Skin of body (tissue), 1 donor: ENCODE measurements at regions not wholly inside any gene's neighbourhood (a gene's known extent, or its start where the extent isn't known, plus 50 kb on each side); places are given as distances from the start of the nearest gene placed in this dataset.
"Not testable (repeated sequence)": the region's sequence is repeated elsewhere in the genome, so short reads cannot be mapped to it uniquely, and the experiment has no call there.

Experiments used
- DNase-seq: peaks from one replicate; lab custom pipeline; 2025; lab: John Stamatoyannopoulos, UW

DNA sequence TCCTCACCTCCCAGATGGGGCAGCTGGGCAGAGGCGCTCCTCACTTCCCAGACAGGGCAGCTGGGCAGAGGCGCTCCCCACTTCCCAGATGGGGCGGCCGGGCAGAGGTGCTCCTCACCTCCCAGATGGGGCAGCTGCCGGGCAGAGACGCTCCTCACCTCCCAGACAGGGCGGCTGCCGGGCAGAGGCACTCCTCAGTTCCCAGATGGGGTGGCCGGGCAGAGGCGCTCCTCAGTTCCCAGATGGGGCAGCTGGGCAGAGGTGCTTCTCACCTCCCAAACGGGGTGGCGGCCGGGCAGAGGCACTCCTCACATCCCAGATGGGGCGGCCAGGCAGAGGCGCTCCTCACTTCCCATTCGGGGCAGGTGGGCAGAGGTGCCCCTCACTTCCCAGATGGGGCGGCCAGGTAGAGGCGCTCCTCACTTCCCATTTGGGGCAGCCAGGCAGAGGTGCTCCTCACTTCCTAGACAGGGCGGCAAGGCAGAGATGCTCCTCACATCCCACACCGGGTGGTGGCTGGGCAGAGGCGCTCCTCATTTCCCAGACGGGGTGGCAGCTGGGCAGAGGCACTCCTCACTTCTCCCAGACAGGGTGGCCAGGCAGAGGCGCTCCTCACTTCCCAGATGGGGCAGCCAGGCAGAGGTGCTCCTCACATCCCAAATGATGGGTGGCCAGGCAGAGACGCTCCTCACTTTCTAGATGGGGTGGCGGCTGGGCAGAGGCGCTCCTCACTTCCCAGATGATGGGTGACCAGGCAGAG is 668.1 kb downstream of the NUP35 start:
- not testable (repeated sequence) for DNase-seq

DNA sequence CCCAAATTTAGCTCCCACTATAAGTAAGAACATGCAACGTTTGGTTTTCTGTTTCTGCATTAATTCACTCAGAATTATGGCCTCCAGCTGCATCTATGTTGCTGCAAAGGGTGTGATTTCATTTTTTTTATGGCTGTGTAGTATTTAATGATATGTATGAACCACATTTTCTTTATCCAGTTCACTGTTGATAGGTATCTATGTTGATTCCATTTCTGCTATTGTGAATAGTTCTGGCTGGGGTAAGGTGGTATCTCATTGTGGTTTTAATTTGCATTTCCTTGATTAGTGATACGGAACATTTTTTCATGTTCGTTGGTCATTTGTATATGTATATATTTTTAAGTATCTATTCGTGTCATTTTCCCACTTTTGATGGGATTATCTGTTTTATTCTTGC is 674.3 kb downstream of the NUP35 start:
- DNase-seq, result no peak

DNA sequence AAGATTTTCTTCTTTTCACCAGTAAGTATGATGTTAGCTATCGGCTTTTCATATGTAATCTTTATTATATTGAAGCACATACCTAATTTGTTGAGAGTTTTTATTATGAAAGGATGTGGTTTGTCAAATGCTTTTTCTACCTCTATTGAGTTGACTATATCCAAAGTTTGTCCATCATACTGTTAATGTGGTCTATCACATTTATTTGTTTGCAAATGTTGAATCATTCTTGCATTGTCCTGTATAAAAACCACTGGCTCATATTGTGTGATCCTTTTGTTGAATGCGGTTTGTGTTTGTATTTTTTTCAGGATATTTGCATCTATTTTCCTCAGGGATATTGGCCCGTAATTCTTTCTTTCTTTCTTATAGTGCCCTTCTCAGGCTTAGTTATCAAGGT is 675.5 kb downstream of the NUP35 start:
- no peak for DNase-seq

DNA sequence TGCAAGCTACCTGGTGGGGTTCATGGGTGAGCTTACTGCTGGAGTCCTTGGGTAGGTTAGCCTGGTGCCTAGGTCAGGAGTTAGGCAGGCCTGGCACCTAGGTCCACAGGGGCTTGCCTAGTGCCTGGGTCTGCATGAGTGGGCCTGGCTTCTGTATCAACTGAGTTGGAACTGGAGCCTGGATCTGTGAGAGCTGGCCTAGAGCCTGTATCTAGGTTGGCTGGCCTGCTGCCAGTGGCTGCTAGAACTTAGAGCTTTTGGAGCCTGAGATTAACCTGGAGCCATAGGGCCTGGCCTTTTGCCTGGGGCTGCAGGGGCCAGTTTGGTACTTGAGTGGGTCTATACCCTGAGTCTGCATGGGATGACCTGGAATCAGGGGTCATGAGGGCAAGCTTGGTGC is 679.4 kb downstream of the NUP35 start:
- no peak for DNase-seq

DNA sequence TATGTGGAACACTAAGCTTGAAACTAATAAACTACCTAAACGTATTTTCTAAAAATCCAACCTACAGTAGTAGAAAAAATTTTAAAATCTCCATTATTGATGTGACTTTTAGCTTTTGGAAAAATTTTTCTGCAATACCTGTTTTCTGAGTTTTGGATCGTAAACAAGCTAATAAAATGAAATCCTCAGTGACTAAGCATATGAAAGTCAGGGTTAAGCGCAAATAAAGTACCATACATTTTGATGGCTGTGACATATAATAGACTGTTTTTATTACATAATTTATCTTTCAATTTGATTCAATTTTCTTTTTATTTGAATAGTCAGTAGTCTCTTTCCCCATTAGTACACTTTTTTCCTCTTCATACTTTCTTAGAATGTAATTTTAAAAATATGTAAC is 683.6 kb downstream of the NUP35 start:
- DNase-seq, result no peak

DNA sequence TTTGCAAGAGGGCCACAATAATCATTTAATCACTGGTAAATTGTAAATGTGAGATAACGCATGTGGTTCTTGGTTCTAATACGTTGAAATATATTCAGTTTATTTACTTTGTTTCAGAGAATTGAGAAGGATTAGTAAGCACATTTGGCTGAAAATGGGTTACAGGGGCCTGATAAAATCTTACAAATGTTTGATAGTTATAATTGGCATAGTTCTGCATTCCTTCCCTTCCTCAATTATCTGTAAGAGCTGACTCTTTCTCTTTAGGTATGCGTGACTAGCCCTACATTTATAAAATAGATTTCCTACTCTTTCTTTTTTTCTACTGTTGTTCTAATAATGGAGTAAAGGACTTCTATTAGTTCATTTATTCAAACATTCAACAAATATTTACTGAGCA is 685.2 kb downstream of the NUP35 start:
- DNase-seq, result no peak

DNA sequence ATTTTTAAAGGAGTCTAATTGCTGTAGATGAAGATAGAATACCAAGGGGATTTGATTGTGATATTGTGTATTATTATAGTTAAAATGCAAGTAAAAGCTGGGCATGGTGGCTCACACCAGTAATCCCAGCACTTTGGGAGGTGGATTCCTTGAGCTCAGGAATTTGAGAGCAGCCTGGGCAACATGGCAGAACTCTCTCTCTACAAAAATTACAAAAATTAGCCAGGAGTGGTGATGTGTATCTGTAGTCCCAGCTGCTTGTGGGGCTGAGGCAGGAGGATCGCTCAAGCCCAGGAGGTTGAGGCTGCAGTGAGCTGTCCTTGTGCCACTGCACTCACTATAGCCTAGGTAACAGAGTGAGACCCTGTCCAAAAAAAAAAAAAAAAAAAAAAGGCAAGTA is 687.0 kb downstream of the NUP35 start:
- DNase-seq, result no peak

DNA sequence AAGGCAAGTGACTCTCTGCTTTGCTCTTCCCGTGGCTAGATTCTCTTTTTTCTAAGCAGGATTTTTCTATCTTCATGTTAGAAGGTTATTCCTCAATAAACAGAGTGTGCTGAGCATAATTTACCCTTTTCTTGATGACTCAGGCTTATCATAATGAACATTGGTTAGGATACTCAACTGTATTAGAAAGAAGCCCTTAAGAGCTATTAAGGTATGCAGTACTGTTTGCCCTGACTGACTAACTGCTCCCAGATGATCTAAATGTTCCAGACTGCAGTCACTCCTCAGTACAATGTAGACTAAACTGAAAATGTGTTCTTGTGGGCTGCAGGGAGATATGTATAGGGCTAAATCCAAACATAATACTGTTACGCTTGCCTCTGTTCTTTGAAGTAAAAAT is 687.8 kb downstream of the NUP35 start:
- DNase-seq, result no peak

DNA sequence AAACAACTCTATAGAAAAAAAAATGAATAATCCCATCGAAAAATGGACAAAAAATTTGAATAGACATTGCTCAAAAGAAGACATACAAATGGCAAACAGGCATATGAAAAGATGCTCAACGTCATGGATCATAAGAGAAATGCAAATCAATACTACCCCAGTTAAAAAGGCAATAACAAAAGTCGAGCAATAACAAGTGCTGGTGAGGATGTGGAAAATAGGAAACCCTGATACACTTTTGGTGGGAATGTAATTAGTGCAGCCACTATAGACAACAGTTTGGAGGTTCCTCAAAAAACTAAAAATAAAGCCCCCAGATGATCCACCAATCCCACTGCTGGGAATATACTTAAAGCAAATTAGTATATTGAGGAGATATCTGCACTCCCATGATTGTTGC is 701.5 kb downstream of the NUP35 start:
- no peak for DNase-seq

DNA sequence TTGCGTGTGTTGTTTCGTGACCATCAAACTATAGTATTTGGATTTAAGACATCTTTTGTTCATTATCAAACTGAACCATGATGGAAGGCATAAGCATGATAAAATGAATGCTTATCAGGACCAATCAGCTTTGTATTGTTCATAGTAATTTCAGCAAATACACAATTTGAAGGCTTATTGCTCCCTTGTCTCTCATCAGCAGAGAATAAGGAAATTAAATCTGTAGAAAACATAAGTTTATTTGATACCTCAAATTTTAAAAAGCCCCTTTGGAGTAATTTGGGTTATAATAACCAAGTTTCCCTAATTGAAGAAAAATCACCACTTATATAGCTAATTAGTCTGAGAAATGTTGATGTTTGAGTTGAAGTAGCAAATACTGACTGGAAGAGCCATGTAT is 705.7 kb downstream of the NUP35 start:
- DNase-seq, result no peak

DNA sequence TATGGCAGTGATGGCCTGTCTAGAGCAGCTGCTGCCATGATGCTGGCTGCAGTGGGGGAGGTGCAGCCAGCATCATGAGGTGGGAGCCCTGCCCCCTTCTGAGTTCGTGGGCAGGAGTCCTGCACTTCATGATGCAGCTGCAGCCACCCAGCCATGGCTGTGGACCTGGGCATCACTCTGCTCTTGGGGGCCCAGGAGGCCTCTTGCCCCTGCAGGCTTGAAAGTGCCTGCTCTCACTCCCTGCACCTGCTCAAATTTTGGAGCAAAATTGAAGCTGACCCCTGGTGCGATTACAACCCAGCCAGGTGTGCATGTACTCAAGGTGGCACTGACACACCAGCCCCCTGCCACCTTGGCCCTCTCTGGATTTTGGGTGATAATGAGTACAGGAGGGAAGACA is 712.9 kb downstream of the NUP35 start:
- no peak for DNase-seq

DNA sequence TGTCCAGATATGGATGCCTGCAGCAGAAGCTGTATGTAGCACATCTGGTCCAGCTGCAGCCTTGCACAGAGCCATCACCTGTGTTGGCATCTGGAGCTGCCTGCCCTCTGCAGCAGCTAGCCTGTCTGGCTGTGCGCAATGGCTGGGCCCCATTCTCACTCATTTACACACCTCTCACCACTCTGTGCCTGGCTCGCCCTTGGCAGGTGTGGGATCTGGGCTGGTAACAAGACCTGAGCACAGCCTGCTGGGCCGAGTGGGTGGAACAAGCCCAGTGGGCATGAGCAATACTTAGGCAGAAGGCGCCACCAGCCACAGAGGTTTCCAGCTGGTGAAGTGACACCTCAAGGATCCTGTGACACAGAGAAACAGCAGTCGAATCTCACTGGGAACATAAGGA is 714.1 kb downstream of the NUP35 start:
- no peak for DNase-seq

DNA sequence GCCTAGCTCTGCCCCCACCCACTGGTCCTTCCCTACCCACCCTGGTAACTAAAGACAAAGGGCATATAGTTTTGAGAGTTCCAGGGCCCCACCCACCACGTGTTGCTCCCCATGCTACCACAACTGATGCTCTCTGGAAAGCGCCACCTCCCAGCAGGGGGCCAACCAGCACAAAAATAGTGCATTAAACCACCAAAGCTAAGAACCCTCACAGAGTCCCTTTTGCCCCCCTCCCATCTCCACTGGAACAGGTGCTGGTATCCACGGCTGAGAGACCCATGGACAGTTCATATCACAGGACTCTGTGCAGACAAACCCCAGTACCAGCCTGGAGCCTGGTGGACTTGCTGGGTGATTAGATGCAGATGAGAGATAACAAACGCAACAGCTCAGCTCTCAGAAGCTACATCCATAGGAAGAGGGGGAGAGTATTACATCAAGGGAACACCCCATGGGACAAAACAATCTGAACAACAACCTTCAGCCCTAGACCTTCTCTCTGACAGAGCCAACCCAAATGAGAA is 715.9 kb downstream of the NUP35 start:
- DNase-seq, result no peak

DNA sequence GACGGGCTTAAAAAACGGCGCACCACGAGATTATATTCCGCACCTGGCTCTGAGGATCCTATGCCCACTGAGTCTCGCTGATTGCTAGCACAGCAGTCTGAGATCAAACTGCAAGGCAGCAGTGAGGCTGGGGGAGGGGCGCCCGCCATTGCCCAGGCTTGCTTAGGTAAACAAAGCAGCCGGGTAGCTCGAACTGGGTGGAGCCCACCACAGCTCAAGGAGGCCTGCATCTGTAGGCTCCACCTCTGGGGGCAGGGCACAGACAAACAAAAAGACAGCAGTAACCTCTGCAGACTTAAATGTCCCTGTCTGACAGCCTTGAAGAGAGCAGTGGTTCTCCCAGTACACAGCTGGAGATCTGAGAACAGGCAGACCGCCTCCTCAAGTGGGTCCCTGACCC is 725.6 kb downstream of the NUP35 start:
- DNase-seq, result not testable (repeated sequence)

DNA sequence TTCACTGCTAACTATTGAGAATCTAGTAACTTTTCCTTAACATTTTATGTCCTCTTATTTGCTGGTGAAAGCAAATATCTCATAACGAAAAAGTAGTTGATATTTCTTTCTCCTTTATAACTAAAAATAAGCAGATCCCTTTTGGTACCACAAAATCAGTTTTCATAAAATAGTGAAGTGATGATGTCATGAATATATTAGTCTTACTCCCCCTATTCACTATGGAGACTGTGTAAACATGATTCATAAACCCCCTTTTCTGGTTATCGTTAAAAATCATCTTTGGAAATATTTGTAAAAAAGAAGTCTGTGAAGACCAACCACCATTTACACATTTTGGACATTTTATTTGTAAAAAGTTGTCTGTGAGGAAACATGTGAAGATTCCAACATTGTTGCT is 734.9 kb downstream of the NUP35 start:
- DNase-seq, result no peak

DNA sequence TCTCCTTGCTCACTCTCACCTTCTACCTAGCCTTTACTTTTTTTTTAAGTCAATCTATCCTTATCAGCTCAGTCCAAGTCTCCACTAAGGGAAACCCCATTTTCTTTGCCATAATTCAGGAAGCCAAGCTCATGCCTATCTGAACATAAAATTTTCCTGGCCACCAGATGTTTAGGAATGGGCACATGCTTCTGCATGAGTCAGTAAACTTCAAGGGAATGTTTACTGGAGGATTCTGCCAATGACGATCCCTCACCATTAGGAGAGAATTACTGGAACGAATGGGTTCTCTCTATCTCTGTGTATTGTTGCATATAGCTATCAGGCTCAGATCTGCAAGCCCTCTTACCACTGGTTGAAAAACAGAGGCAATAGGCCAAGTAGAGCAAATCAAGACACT is 731.7 kb upstream of the ZNF804A start:
- DNase-seq, result no peak

DNA sequence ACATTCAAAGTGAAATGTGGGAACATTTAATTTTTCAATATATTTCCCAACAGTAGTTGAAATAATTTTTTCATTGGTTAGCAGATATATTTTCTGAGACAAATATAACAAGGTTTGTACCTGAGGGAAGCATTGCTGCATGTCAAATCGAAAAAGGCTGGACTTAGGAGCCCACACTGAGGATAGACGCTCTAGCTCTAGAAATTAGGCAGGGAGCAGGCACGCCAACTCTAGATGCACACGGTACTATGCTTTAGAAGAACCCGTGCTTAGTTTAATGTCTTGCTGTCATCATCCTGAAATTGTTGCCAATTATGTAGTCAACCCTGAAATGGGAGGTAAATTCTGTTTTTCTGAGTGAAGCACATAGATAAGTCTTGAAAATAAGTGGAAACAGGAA is 731.1 kb upstream of the ZNF804A start:
- DNase-seq, result no peak

DNA sequence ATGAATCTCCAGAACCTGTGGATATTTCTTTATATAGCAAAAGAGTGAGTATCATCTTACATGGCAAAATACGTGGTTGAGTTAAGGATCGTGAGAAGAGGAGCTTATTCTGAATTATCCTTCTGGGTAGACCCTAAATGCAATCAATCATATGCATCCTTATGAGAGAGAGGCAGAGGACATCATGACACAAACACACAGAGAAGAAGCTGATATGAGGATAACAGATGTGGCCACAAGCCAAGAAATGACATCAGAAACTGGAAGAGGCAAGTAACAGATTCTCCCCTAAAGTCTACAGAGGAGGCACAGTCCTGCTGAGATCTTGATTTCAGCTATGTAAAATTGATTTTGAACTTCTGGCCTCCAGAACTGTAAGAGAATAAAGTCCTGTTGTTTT is 730.2 kb upstream of the ZNF804A start:
- no peak for DNase-seq

DNA sequence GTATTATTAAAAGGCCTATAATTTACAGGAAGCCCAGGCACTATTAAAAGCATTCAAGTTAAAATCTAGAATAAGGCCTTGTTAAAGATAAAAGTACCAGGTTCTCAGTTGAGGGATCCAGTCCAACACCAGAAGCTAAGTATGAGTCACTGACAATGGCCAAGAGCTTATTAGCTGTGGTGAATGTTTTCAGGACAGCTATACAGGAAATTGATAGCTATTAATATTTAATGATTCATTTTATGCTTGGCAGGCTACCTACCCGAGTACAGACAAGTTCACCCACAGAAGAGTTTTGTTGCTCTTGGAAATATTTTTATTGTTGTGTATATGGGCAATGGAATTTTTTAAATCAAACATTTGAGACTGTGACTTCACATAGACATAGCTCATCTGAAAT is 729.6 kb upstream of the ZNF804A start:
- no peak for DNase-seq

DNA sequence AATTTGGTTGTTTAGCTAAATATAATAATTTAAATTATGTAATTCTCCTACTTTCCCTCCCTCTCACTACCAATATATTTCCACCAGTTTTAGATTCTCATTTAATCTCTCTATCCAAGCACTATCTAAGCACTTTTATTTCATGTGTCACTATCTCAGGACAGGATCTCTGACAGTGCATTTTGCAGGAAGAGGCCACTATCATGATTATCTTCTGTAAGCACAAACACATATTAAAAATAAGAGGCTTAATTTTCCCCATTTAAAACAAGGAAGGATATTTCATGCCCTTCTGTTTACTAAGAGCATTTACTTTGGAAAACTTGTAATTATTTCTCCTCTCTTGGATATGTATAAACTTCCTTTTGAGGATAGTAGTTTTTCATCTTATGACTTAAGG is 726.2 kb upstream of the ZNF804A start:
- DNase-seq, result no peak

DNA sequence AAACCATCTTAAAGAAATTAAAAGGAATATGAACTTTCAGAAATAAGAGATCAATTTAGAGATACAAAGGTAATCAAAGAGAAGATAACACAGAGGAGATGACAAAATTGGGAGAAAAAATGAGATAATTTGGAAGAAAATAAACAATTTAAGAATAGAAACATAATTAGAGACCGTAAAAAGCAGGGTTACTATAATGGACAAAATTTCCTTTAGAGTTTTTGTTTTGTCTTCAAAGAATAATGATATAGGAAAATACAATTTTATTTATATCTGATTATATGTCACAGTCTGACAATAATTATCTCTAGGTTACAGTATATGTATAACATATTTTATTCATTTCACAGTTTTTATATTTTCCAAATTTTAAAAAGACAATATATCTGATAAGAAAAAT is 716.4 kb upstream of the ZNF804A start:
- no peak for DNase-seq

DNA sequence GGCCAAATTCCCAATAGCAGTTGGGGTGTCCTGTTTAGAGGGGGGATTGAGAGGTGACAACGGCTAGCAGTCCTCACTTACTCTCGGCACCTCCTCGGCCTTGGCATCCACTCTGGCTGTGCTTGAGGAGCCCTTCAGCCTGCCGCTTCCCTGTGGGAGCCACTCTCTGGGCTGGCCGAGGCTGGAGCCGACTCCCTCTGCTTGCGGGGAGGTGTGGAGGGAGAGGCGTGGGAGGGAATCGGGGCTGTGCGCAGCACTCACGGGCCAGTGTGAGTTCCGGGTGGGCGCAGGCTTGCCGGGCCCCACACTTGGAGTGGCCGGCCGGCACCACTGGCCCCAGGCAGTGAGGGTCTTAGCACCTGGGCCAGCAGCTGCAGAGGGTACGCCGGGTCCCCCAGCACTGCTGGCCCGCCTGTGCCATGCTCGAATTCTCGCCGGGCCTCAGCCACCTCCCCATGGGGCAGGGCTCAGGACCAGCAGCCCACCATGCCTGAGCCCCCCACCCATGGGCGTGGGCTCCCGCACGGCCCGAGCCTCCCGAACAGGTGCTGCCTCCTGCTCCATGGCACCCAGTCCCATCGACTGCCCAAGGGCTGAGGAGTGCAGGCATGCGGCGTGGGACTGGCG is 705.9 kb upstream of the ZNF804A start:
- no peak for DNase-seq

DNA sequence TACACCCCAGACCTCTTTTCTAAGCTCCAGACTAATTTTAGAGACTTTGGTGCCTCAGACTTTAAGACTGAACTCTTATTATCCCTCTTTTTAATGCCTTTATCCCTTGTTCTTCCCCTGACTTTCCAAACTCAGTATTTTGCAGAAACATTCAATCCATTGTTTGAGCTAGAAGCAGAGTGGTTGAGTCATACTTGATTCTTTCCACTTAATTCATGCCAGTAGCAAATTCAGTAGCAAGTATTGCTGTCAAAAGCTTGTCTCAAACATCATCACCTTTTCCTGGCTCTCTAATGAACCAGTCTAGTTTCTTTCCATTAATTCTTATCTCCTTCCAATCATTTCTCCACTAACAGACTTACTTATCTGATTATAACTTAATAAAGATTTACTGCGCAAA is 699.7 kb upstream of the ZNF804A start:
- DNase-seq, result no peak
